ENCODE measurements at regions not wholly inside any gene's neighbourhood (a gene's known extent, or its start where the extent isn't known, plus 50 kb on each side); places are given as distances from the start of the nearest gene placed in this dataset.

GRCh38 chr1:221887415-221887746, 145.5 kb upstream of the DUSP10 start (continued):
- TF ChIP-seq IRF3 (IDR thresholded peaks at IDR 0.05; ENCODE audit: low read depth, low read length) = no peak
- TF ChIP-seq TCF12 (IDR thresholded peaks at IDR 0.05) = no peak

GRCh38 chr1:221886743-221887414, 145.0 kb upstream of the DUSP10 start:
- H3K9ac ChIP-seq = no peak overlapping the region

More at GRCh38 chr1:221886743-221887414, 145.0 kb upstream of the DUSP10 start:
- Histone ChIP-seq H3K36me3 (replicated peaks in 1 of 2; ENCODE audit: control insufficient read depth in 1 of 2, insufficient read depth in 2 of 2, low read length in 1 of 2) (no peaks in the 10 kb centered on the region), H3K4me3 (ENCODE audit: low read depth in 2 of 2, low read length in 1 of 2) (no peak overlapping the region), H3K4me2 (peak overlapping the region; percentile 15; the same call in 1 of the 2 replicates), H3K79me2 (ENCODE audit: insufficient read depth) (no peaks in the 10 kb centered on the region), H3K9me2 (no peaks in the 10 kb centered on the region), H3K4me1 (ENCODE audit: control insufficient read depth in 1 of 2, insufficient read depth in 2 of 2, low read depth in 1 of 2, low read length in 1 of 2) (peaks cover 4 to 8% of the 10 kb centered on the region in 2 experiments; a peak in 2 of 4 replicates), H4K20me1 (ENCODE audit: insufficient read depth) (no peaks in the 10 kb centered on the region), H3K27ac (ENCODE audit: low read depth in 2 of 2, low read length in 1 of 2) (peak overlapping the region in 1 of 2 experiments; percentile 7; a peak in 1 of 4 replicates), H3K27me3 (ENCODE audit: insufficient read depth) (no peaks in the 10 kb centered on the region), H3F3A (replicated peaks; ENCODE audit: insufficient read depth) (no peaks in the 10 kb centered on the region), H3K9me3 (no peaks in the 10 kb centered on the region), H2AFZ (ENCODE audit: low read depth) (no peak overlapping the region)
- POLR2A ChIA-PET = no interaction called here
- 41% methylated on average over 4 of the region's 7 CpGs for WGBS (ENCODE audit: low lambda C conversion rate)
- DNase-seq = peak; percentile 12
- TF ChIP-seq JUND (IDR thresholded peaks at IDR 0.05) (peak; percentile 64), POLR2AphosphoS5 (IDR thresholded peaks at IDR 0.05; ENCODE audit: low read depth, low read length) (no peak), MAX (IDR thresholded peaks at IDR 0.05; ENCODE audit: low read depth) (peak; percentile 33; the same call in 1 of the 2 replicates), PBX3 (IDR thresholded peaks at IDR 0.05) (no peak), NFIC (IDR thresholded peaks at IDR 0.05; ENCODE audit: borderline replicate concordance) (peak; percentile 25; the same call in 1 of the 2 replicates), USF1 (IDR thresholded peaks at IDR 0.05; ENCODE audit: borderline replicate concordance, low read depth) (peak; percentile 56; the same call in 1 of the 2 replicates), FOXJ3 (CRISPR knock-in tag; IDR thresholded peaks at IDR 0.05) (no peak), REST (IDR thresholded peaks at IDR 0.05; ENCODE audit: low read depth, low read length) (no peak), TAF1 (IDR thresholded peaks at IDR 0.05; ENCODE audit: borderline replicate concordance, low read depth, low read length) (no peak), TCF12 (IDR thresholded peaks at IDR 0.05) (0 out of 2 replicates have a peak, but pooled peaks have one; percentile 16), RXRA (IDR thresholded peaks at IDR 0.05; ENCODE audit: borderline replicate concordance, low read depth) (peak; percentile 44; the same call in 1 of the 2 replicates), FOSL2 (IDR thresholded peaks at IDR 0.05; ENCODE audit: borderline replicate concordance, low read depth) (peak; percentile 52; the same call in 1 of the 2 replicates), SIN3A (IDR thresholded peaks at IDR 0.05; ENCODE audit: borderline replicate concordance, low read depth, low read length) (no peak), NRF1 (IDR thresholded peaks at IDR 0.05; ENCODE audit: low read depth, low read length) (no peak), RAD21 (IDR thresholded peaks at IDR 0.05; ENCODE audit: low read length) (no peak)
- CTCF ChIA-PET = no interaction called here
